Brain pericyte (primary cell): ENCODE measurements at regions not wholly inside any gene's neighbourhood (a gene's known extent, or its start where the extent isn't known, plus 50 kb on each side); places are given as distances from the start of the nearest gene placed in this dataset.
"Not testable (repeated sequence)": the region's sequence is repeated elsewhere in the genome, so short reads cannot be mapped to it uniquely, and the experiment has no call there.

Experiments used
- DNase-seq: peaks from one replicate; pipeline ENCODE4 v3.0.0-alpha.2; 2012; ENCODE audit warnings: low read depth, low spot score

DNA sequence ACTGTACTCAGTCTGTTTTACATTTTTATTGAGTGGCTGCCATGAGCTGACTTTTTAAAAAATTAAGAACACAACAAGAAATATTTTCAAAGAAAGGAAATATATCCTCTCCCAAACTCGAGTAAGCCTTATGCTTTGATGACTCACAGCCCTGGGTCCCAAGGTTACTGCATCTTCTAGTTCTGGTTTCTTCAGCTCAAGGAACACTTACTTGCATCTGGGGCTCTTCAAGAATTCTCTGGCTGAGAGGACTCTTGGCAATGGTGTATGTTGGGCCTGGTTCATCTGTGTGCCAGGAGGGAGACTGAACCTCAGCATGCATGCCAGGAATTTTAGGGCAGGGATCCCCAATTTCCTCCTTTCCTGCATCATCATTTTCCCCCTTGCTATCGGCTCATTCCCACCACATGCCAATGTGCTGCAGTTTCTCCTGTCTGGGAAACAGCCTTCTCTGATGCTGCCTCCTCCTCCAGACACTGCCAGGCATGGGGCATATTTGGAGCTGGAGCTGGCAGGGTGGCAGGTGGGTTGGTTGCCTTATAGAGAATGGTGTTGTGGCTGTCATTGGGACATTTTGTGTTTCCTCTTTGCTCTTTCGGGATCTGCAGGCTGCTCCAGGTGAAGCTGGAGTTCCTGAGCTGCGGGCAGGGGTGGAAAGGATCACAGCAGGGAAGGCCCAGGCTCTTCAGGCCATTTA lies 192.2 kb upstream of the HS6ST1 start:
- no peak for DNase-seq

DNA sequence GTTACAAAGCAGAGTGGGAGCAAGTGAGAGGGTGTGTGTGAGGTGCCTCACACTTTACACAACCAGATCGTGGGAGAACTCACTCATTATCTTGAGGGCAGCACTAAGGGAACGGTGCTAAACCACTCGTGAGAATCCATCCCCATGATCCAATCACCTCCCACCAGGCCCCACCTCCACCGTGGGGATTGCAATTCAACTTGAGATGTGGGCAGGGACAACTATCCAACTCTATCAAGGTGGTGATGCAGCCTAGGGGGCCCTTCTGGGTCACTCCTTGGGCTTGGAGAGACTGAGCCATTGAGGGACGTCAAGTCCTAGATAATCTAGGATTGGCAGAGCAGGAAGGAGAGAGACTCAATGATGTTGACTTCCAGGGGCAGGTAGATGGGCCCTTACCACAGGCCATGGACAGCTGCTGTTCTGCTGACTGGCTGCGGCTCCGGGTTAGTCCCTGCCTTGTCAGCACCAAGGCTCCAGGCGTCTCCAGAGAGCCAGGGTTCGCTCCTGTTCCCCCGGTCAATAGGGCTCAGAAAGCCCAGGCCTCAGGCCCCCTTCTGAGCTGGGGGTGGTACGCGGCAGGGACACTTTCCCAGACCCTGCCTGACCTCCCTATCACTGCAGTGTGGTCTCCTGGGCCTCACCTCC lies 193.2 kb upstream of the HS6ST1 start:
- DNase-seq = no peak

GRCh38 chr2:128512379-128513115 lies 193.9 kb upstream of the HS6ST1 start:
- DNase-seq = no peak

DNA sequence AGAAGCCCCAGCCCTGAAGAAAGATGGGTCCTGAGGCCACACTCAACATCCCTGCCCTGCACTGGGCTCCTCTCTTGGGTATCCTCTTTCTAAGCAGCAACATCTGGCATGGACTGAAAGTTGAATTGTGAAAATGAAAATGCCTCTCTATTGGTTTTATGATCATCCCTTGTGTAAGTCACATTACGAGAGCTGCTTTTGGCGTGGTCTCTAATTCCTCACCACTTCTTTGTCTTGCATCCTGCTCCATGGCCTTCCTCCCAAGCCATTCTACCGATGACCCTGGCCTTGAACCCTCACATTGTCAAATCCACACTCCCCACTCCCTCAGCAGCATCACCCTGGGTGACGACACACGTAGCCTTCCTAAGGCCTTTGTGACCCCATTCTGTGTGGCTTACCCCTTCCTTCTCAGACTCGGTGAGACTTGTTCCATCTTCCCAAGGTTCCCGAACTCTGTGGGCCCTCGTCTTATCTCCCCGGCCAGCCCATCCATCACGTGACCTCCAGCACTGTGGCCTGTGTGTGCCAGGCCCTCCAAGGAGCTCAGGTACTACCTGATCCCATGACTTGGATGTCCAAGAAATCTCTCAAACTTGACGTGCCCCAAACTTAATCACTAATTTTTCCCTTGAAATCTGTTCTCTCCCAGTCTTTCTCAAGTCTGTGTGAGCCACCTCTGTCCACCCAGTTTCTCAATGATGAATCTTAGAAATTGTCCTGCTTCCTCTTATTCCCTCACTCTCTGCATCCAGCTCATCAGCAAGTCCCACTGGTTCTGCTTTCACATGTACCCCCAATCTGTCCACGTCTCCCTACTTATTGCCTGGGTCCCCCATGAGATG lies 194.7 kb upstream of the HS6ST1 start:
- no peak for DNase-seq

GRCh38 chr2:128513961-128514283 lies 195.3 kb upstream of the HS6ST1 start:
- DNase-seq = no peak

DNA sequence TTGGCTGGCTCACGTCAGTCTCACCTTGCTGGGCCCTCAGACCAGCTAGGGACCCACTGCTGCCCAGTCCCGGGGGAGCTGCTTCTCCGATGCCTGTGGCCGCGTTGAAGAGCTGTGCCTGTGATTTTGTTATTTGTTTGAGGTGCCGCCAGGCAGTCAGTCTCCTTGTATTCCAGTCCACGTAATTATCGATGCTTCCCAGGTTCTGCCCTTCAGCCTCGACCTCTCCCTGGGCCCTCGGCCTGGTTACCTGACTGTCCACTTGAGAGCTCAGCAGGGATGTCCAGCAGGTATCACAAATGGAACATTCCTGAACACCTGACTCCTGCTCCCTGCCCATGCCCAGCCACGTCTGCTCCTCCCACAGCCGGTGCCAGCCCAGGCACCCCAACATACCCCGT lies 195.9 kb upstream of the HS6ST1 start:
- no peak for DNase-seq

DNA sequence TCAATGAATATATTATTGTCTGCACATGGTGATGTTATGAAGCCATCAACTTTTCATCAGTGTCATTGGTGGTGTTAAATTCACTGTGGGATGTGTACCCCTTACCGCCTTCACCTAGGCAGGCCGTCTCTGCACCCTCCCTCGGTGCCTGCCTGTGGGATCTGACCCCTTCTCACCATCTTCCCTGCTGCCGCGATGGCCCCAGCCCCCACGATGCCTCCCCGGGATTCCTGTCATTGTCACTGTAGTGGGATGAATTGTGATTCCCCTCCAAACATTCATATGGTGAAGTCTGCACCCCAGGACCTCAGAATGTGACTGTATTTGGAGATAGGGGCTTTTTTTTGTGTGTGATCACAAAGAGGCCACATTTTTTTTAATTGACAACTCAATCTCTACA lies 198.3 kb upstream of the HS6ST1 start:
- DNase-seq = no peak

DNA sequence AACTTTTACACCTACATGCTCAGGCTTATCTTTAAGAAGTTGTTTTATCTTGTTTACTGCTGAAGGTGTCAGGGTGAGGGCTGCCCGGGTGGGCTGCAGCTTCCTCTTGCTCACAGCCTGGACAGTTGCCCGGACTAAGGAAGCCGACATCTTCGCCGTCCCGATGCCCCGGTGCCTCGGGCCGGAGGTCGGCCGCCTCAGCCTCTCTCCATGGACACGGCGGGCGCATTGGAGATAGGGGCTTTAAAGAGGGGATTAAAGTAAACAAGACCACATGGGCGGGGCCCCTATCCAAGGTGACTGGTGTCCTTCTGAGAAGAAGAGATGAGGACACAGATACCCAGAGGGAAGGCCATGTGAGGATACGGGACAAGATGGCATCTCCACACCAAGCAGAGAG lies 200.4 kb upstream of the HS6ST1 start:
- DNase-seq = not testable (repeated sequence)

DNA sequence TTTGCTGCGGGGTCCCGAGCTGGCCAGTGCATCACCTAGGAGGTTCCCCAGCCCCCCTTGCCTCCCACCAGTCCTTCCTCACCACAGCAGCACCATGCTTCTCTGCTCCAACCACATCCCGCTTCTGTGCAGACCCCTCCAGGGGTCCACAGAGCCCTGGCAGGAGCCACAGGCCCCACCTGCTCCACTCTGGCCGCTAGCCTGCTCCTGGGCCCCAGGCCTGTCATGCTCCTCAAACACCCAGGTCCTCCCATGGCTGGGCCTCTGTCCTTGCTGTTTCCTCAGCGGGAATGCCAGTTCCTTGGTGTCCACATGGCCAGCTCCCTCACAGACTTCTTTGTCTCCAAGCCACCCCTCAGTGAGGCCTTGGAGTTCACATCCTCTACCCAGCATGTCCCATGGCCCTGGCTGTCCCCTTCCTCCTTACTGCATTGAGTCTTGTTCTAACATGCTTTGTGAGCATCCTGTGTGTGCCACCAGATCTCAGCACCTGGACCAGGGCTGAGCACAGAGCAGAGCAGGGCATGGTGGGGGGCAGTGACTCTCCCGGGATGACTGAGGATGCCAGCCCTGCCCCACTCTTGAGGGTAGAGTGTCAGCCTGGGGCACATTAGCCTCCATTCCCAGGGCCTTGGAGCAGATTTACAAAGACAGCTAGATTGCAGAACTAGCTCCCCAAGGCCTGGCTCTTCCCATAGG lies 201.0 kb upstream of the HS6ST1 start:
- no peak for DNase-seq

DNA sequence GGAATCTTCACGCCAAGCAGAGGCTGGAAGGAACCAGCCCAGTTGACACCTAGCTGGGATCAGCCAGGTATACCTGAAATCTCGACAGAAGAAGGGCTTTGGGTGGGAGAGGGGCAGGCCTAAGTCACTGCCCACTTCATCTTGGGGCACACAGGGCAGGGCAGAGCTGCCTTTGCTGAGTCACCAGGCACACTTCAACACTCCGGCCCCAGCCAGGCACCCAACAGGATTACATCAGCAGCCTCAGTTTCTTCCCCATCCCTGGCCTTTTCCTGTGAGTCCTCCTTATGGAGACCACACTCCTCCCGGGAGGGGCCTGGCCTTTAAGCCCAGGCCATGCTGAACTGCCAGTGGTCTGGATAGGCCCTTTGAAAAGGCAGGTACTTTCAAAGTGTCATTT lies 201.7 kb upstream of the HS6ST1 start:
- DNase-seq = no peak

GRCh38 chr2:128520791-128521190 lies 202.1 kb upstream of the HS6ST1 start:
- DNase-seq = no peak

- DNase-seq = no peak
Measured at GRCh38 chr2:128521482-128521881, 202.8 kb upstream of the HS6ST1 start.

- DNase-seq = no peak
Measured at GRCh38 chr2:128522829-128523228, 204.2 kb upstream of the HS6ST1 start.

- DNase-seq = no peak
Measured at GRCh38 chr2:128523457-128523856, 204.8 kb upstream of the HS6ST1 start.

DNA sequence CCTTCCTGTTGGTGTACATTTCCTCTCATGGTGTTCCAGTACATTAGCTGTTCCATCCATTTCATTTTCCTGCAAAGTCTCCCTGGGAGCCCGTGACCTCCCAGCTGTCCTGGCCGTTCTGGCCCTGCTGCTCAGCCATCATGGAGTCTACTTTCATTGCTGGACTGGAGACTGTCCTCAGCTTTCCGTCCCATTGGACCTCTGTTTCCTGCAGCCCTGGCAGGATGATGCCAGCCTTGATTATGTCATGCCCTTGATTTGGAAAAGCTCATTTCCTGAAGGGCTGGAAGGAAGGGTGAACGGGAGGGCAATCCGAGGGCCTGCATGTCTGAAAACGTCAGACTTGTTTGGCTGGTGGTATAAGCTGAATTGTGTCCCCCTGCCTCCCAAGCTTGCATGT lies 205.5 kb upstream of the HS6ST1 start:
- no peak for DNase-seq

DNA sequence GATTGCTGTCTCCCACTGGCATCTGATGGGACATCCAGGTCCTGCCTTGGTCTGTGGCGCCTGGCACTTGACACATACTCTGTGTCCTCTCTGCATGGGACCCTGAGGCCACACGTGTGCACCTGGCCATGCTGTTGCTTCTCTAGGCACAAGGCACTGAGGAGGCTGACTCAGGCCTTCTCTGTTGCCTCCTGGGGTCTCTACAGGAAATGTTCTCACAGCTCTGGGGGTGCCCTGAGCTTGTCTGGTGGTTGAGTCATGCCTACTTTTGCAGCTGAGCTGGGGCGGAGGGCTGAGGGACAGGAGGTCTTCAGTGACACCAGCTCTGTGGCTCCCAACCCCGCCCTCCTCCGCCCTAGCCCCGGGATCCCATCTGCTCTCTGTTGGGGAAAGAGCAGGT lies 207.0 kb upstream of the HS6ST1 start:
- no peak for DNase-seq

GRCh38 chr2:128526455-128526976 lies 207.8 kb upstream of the HS6ST1 start:
- no peak for DNase-seq

GRCh38 chr2:128528133-128528532 lies 209.5 kb upstream of the HS6ST1 start:
- DNase-seq = no peak

- no peak for DNase-seq
Measured at GRCh38 chr2:128530025-128530573, 211.4 kb upstream of the HS6ST1 start.

- no peak for DNase-seq
Measured at GRCh38 chr2:128531856-128532255, 213.2 kb upstream of the HS6ST1 start.

GRCh38 chr2:128533101-128533500 lies 214.4 kb upstream of the HS6ST1 start:
- no peak for DNase-seq
